Stimulated activated CD4-positive, alpha-beta T cell treated with anti-CD3 and anti-CD28 coated beads, Interleukin-12 subunit alpha, Interleukin-12 subunit beta, amount 100 ng/mL, for 48 hours (primary cell): ENCODE measurements at regions not wholly inside any gene's neighbourhood (a gene's known extent, or its start where the extent isn't known, plus 50 kb on each side); places are given as distances from the start of the nearest gene placed in this dataset.

ENCODE experiments used
- DNase-seq, 3 donors: peaks; one replicate each; pipeline ENCODE4 v3.0.0-alpha.2; 2020; ENCODE audit warnings: low read depth in 2 of 3, low spot score in 1 of 3

DNA sequence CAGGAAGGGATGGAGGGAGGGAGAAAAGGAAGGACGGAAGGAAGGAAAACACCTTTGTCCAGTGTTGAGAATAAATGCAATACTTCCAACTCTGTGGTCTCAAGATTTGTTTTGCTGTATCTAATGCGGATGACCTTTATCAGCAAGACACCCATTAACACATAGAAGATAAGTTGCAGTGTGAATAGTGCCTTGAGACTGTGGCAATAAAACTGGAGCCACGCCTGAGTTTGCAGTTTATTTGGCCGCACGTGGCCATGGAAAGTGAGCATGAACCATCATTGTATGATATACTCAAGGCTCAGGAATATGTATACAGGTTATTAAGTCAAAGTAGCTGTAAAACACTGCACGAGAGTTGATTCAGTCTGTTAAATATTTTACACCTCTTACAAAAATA is 113.6 kb upstream of the EEA1 start:
- DNase-seq: no peak

GRCh38 chr12:93043192-93043876 is 114.2 kb upstream of the EEA1 start:
- no peak for DNase-seq

- DNase-seq: no peak
These were observed 114.7 kb upstream of the EEA1 start for GRCh38 chr12:93043877-93044209.

DNA sequence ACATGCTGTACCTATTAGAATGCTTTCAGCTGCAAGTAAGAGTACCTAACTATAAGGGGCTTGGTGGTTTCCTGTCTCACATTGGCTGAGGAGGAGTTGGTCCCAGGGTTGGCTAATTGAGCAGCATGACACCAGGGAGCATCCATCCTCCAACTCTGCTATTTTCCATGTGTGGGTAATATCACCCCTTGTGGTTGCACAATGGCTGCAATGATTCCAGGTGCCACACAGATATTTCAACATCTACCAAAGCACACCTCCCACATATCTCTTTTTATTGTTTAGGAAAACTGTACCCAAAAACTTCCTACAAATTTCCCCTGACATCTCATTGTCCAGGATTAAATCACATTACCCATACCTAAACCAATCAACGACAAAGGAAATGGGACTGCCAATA is 118.0 kb upstream of the EEA1 start:
- DNase-seq: no peak

DNA sequence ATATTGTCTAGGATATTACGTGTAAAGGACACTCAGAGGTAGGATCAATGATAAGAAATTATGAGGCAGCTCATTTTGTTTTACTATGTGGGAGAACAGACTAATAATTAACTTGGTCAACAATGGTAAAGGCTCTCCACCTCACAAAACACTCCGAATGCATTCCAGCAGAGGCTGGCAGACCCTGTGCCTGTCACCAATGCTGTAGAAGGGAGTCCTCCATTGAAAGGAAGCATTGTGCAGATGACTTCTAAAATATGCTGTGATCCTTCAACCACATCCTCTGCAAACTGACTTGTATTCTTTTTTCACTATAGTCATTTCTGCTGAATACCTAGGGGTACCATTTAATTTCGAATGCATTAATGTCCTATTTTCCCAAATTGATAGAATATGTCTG is 119.6 kb upstream of the EEA1 start:
- DNase-seq: no peak

- DNase-seq: no peak
These were observed 121.1 kb upstream of the EEA1 start for GRCh38 chr12:93050026-93050747.

- DNase-seq: no peak
These were observed 121.6 kb upstream of the EEA1 start for GRCh38 chr12:93050748-93051081.

DNA sequence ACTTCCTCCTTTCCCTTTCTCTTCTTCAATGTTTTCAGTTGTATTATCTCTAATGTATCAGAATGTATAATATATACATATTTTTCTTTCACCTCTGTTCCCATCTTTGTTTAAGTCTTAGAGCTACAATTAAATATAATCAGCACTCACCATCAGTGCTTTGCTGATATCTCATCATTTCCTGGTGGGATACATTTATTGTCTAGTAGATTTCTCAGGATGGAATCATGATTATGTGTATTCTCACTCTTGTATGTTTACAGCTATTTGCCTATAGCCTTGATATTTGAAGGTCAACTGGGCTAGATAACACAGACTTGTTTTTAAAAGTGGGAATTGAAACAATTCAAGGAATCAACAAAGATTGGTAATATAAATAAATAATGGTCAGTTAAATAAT is 124.9 kb upstream of the EEA1 start:
- no peak for DNase-seq

DNA sequence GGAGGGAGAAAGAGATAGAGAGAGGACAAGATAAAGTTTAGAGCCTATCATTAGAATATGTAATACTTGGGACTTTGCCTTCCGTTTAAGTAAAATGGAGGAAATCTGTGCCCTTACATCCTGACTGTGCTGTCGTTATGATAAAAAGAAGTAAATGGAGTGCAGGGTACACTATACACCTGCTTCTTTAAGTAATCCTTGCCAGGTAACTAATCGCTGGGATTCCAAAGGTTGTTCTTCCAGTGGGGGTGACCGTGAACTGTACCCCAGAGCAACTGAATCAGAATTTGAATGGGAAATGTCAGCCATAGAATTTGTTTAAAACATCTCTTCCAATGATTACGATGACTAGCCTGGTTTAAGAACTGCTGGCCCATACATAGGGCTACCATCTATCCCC is 126.1 kb upstream of the EEA1 start:
- DNase-seq: no peak

GRCh38 chr12:93056971-93057535 is 128.0 kb upstream of the EEA1 start:
- no peak for DNase-seq

- no peak for DNase-seq
These were observed 129.2 kb upstream of the EEA1 start for GRCh38 chr12:93058280-93058679.

DNA sequence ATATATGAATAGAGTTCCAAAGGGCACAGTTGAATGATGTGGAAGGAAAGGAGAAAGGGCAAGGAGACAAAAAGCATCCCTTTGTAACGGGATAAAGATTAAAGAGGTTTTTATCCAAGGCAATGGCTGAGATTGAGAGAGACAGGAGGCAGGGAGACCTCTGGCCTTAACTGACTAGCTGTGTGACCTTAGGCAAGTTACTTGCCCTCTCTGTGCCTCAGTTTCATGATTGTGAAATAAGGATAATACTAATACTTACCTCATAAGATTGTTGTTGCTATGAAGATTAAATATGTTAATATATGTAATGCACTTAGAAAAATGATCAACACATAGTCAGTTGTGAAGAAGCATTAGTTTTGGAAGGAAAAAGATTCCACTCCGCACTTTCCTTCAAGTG is 130.2 kb upstream of the EEA1 start:
- DNase-seq: no peak

DNA sequence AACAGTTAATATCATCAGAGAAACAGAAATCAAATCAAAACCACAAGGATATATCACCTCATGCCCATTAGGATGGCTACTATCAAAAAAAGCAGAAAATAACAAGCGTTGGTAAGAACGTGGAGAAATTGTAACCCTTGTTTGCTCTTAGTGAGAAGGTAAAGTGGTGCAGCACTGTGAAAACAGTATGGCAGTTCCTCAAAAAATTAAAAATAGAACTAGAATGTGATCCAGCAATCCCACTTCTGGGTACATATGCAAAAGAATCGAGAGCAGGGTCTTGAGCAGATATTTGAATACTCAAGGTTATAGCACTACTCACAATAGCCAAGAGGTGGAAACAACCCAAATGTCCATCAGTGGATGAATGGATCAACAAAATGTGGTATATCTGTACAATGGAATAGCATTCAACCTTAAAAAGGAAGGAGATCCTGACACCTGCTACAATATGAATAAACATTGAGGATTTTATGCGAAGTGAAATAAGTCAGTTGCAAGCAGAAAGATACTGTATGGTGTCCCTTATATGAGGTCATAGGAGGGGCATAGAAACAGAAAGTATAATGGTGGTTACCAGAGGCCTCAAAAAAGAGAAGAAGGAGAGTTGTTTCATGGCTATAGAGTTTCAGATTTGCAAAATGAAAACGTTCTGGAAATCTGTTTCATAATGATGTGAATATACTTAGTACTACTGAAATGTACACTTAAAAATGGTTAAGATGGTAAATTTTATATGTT is 131.0 kb upstream of the EEA1 start:
- no peak for DNase-seq

DNA sequence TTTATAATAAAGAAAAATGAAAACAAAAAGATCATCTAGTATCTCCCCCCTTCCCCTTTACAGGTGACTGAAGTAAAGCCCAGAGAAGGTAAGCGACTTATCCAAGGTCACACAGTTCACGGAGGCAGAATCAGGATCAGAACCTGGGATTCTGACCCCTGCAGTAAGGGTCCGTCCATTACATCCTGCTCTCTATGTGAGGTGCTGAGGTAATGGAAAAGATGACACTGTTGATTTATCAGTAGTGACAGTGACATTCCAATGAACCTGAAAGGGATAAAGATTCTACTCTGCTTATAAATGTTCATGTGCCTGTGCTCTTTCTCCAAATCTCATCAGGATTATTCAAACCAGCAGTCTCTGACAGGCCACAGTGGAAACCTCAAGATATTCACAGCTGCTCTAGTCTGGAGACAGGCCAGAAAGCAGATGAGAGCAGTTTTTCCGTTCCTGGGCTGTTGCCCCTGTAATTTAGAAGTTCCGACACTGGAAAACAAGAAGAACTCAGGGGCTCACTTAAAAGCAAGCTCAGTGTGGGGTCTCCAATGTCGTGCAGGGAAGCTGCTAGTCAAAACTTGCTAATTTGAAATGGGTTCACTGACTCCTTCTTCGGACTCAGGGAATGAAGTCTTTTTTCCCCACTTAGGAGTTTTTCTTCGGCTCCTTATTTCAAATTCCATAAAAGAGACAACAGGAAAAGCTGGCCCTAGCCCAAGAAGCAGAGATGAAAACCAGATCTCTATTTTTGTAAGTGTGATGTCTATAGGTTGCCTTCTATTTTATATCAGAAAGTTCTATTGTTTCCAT is 131.8 kb upstream of the EEA1 start:
- DNase-seq: no peak

GRCh38 chr12:93061473-93062419 is 132.7 kb upstream of the EEA1 start:
- no peak for DNase-seq

GRCh38 chr12:93065896-93066295 is 136.8 kb upstream of the EEA1 start:
- no peak for DNase-seq

- DNase-seq: no peak
These were observed 143.2 kb upstream of the EEA1 start for GRCh38 chr12:93072340-93072739.

GRCh38 chr12:93073324-93073723 is 144.2 kb upstream of the EEA1 start:
- DNase-seq: no peak

- no peak for DNase-seq
These were observed 149.0 kb upstream of the EEA1 start for GRCh38 chr12:93078059-93078458.

GRCh38 chr12:93078577-93078976 is 149.5 kb upstream of the EEA1 start:
- DNase-seq: no peak
